Fibroblast of pulmonary artery (primary cell): ENCODE measurements at regions not wholly inside any gene's neighbourhood (a gene's known extent, or its start where the extent isn't known, plus 50 kb on each side); places are given as distances from the start of the nearest gene placed in this dataset.
A peak's percentile ranks its signal among the peaks of the same experiment; 100 is the strongest.

Source experiments
- DNase-seq: peaks from one replicate; pipeline ENCODE4 v3.0.0-alpha.2; 2010; ENCODE audit warnings: low read depth
- H3K4me3 ChIP-seq: replicated peaks from 2 replicates; pipeline ENCODE4 v1.5.1; 2011; ENCODE audit warnings: low read depth, mild to moderate bottlenecking, control low read depth, low read length, moderate library complexity
- TF ChIP-seq, protein P1 (sequence below): IDR thresholded peaks from 2 replicates; pipeline ENCODE4 v1.5.1; 2011; ENCODE audit warnings: mild to moderate bottlenecking, control low read depth, low read length, inconsistent platforms; ENCODE audit errors: missing control alignments

DNA sequence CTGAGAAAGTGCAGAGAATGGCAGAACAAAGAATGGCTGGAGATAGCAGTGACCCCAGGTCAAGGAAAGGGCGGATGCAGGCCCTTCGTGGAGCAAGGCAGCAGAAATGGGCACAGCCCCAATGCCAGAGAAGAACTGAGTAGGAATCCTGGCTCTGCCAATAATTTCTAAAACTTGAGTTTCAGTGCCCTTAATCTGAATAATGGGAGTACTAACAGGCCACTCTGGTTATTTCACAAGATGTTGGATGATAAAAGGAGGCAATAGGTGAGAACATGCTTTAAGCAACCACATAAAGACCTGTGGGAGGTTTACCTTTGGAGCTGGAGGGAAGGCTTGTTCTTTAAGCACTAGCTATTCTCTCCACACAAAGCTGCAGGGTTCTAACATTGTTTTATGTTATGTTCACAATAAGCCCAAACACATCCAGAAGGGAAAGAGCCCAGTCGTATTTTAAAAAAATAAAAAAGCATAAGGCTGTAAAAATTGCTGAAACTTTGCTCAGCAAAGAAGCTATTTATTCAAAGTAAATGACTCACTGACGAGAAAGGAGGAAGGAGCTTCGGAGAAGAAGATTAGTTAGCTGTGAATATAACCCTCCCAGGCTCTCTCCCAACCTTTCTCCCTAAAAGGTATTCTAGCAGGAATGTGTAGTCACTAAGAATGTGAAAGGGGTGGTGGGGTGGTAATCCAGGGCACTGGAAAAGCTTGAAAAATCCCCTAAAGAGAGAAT, 470.2 kb downstream of the TXNL1 start:
- TF ChIP-seq, protein P1, sequence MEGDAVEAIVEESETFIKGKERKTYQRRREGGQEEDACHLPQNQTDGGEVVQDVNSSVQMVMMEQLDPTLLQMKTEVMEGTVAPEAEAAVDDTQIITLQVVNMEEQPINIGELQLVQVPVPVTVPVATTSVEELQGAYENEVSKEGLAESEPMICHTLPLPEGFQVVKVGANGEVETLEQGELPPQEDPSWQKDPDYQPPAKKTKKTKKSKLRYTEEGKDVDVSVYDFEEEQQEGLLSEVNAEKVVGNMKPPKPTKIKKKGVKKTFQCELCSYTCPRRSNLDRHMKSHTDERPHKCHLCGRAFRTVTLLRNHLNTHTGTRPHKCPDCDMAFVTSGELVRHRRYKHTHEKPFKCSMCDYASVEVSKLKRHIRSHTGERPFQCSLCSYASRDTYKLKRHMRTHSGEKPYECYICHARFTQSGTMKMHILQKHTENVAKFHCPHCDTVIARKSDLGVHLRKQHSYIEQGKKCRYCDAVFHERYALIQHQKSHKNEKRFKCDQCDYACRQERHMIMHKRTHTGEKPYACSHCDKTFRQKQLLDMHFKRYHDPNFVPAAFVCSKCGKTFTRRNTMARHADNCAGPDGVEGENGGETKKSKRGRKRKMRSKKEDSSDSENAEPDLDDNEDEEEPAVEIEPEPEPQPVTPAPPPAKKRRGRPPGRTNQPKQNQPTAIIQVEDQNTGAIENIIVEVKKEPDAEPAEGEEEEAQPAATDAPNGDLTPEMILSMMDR, result no peak
- peak; percentile 62 for DNase-seq
- no peak overlapping the region for H3K4me3 ChIP-seq

DNA sequence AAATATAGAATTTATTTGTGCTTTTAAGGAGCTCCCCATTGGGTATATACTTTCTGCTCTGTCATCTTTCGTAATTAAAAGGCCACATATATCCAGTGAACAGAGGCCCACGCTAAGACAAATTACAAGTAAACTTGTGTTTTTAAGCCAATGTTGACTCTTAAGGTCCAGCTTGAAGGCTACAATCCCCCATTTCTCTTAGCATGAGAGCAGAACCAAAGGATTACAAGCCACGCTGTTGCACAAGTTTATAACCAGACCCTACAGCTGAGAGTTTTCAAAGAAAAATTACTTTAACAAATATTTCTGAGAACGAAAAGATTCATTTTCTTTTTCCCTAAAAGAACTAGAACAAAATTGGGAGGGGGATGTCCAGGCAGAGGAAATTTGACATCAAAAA, 471.0 kb downstream of the TXNL1 start:
- H3K4me3 ChIP-seq, result no peak overlapping the region
- DNase-seq, result no peak
- TF ChIP-seq, protein P1, result no peak

DNA sequence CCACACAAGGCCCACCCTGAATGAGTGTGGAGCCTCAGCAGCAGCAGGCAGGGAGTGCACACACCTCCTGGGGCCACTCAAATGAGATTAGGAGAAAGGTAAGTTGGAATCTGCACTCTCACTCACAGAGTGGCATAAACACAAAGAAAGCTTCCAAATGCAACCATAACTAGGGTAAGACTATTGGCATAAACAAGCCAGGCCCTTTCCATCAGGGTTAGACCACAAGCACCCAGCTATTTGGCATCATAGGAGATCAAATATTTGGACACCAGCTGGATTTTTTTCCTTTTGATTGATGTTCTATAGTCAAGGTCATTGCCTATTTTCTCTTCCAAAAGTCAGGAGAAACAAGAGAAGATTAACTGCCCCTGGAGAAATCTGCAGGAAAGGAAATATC, 471.5 kb downstream of the TXNL1 start:
- DNase-seq, result no peak

GRCh38 chr18:56165601-56166355, 472.6 kb downstream of the TXNL1 start:
- no peak overlapping the region for H3K4me3 ChIP-seq
- TF ChIP-seq, protein P1, result no peak
- DNase-seq, result no peak

More for the DNA sequence above, 471.5 kb downstream of the TXNL1 start:
- H3K4me3 ChIP-seq, result no peak overlapping the region
- TF ChIP-seq, protein P1, result no peak

- TF ChIP-seq, protein P1, result no peak
- H3K4me3 ChIP-seq, result no peak overlapping the region
- DNase-seq, result peak; percentile 32
Measured at GRCh38 chr18:56162311-56163265, 475.8 kb downstream of the TXNL1 start.

- TF ChIP-seq, protein P1, result no peak
- no peak for DNase-seq
- H3K4me3 ChIP-seq, result no peak overlapping the region
Measured at GRCh38 chr18:56161566-56162260, 476.7 kb downstream of the TXNL1 start.
